PC-3 (cell line): ENCODE measurements at regions not wholly inside any gene's neighbourhood (a gene's known extent, or its start where the extent isn't known, plus 50 kb on each side); places are given as distances from the start of the nearest gene placed in this dataset.
"Not testable (repeated sequence)": the region's sequence is repeated elsewhere in the genome, so short reads cannot be mapped to it uniquely, and the experiment has no call there.

Experiments
- ATAC-seq: fragments of 200-7000 bp; cut with Tn5 transposase; 2 replicates; pipeline ENCODE4 v1.9.1; 2020; ENCODE audit warnings: mild to moderate bottlenecking, moderate library complexity
- BruUV-seq: library from RNA; stranded (reverse); fragments of 400-500 nt; replicated peaks from 2 replicates; lab custom pipeline; 2021; lab: Mats Ljungman, UMichigan
- CTCF ChIA-PET: fragments of 300-600 bp; sonication (Branson Sonifier 250); formaldehyde crosslinking; loops from one replicate; lab custom pipeline; 2022; ENCODE audit warnings: antibody characterized with exemption; lab: Charles Lee
- POLR2A ChIA-PET: fragments of 300-600 bp; sonication (Branson Sonifier 250); formaldehyde crosslinking; loops from one replicate; lab custom pipeline; 2022; ENCODE audit warnings: antibody characterized with exemption; ENCODE audit not compliant: unreplicated experiment; lab: Charles Lee
- DNase-seq: peaks from one replicate; pipeline ENCODE4 v3.0.0-alpha.2; 2015
- H2AFZ ChIP-seq: fragments of 300-600 bp; sonication (generic); 2 replicates; pipeline ENCODE4 v1.6.0; 2016; ENCODE audit warnings: antibody characterized with exemption, low read length
- H3F3A ChIP-seq: fragments of 300-600 bp; sonication (generic); one replicate; pipeline ENCODE4 v1.6.0; 2017; ENCODE audit warnings: antibody characterized with exemption, low read length, control low read depth, mild to moderate bottlenecking; ENCODE audit not compliant: unreplicated experiment
- H3K27ac ChIP-seq: fragments of 300-600 bp; sonication (generic); 2 replicates; pipeline ENCODE4 v1.5.1; 2016; ENCODE audit warnings: mild to moderate bottlenecking, low read length
- H3K27me3 ChIP-seq: fragments of 300-600 bp; sonication (generic); 2 replicates; pipeline ENCODE4 v1.6.1; 2016; ENCODE audit warnings: low read length, mixed read lengths
- H3K36me3 ChIP-seq: fragments of 300-600 bp; sonication (generic); 2 replicates; pipeline ENCODE4 v1.6.1; 2016; ENCODE audit warnings: low read depth, mixed run types, low read length, mixed read lengths
- H3K4me1 ChIP-seq: fragments of 300-600 bp; sonication (generic); 2 replicates; pipeline ENCODE4 v1.5.1; 2016; ENCODE audit warnings: low read length; ENCODE audit not compliant: insufficient read depth
- H3K4me2 ChIP-seq: fragments of 300-600 bp; sonication (generic); 2 replicates; pipeline ENCODE4 v1.6.0; 2016; ENCODE audit warnings: low read length
- H3K4me3 ChIP-seq: fragments of 300-600 bp; sonication (generic); 2 replicates; pipeline ENCODE4 v1.5.1; 2016; ENCODE audit warnings: mild to moderate bottlenecking, low read length, mixed read lengths
- H3K79me2 ChIP-seq: fragments of 300-600 bp; sonication (generic); 2 replicates; pipeline ENCODE4 v1.6.1; 2017; ENCODE audit warnings: low read length, mixed read lengths
- H3K9ac ChIP-seq: fragments of 300-600 bp; sonication (generic); 2 replicates; pipeline ENCODE4 v1.6.0; 2016; ENCODE audit warnings: mild to moderate bottlenecking, low read length
- H3K9me2 ChIP-seq: fragments of 300-600 bp; sonication (generic); replicated peaks from 2 replicates; pipeline ENCODE4 v1.6.1; 2016; ENCODE audit warnings: mixed run types, low read length, mixed read lengths
- H3K9me3 ChIP-seq: fragments of 300-600 bp; sonication (generic); 2 replicates; pipeline ENCODE4 v1.6.1; 2016; ENCODE audit warnings: low read length, mixed read lengths
- H4K20me1 ChIP-seq: fragments of 300-600 bp; sonication (generic); 2 replicates; pipeline ENCODE4 v1.6.1; 2016; ENCODE audit warnings: low read length, mixed read lengths
- EZH2 ChIP-seq: fragments of 300-600 bp; sonication (generic); IDR thresholded peaks from one replicate; pipeline ENCODE4 v1.6.1; 2017; ENCODE audit warnings: antibody characterized with exemption, mild to moderate bottlenecking, low read length; ENCODE audit not compliant: unreplicated experiment
- EZH2phosphoT487 ChIP-seq: fragments of 300-600 bp; sonication (generic); IDR thresholded peaks from 2 replicates; pipeline ENCODE4 v1.6.1; 2018; ENCODE audit warnings: mild to moderate bottlenecking, antibody characterized with exemption, low read length, borderline replicate concordance
- intact Hi-C: fragments of 100-400 bp; cut with micrococcal nuclease; formaldehyde crosslinking; loops from 2 replicates; pipeline ENCODE4 v1.9.0; 2023
- TF ChIP-seq, protein P1 (sequence below): fragments of 300-600 bp; sonication (generic); conservative IDR thresholded peaks from 2 replicates; pipeline ENCODE4 v1.5.1; 2017; ENCODE audit warnings: antibody characterized with exemption, low read depth, mild to moderate bottlenecking, low read length

DNA sequence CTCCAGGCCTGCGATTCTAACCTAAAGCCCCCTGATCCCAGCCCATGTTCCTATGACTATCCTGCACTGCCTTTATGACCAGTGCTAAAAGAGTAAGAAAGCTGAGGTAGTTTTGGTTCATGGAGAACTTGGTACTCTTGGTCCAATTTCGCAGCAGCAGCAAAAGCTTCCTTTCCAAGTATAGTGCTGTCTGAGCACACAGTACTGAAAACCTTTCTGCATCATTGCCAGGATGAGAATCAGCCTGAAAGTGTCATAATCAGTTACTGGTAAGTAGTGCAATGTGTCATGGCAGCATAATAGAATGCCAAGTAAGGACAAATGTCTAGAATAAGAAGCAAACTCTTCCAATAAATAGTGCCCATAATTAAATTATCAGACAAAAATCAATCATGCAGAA, 889.6 kb upstream of the ADGRL4 start:
- ATAC-seq (no peak), DNase-seq (no peak)
- BruUV-seq, result no TSS peak
- H3K36me3 ChIP-seq, result no peaks in the 10 kb centered on the region
- H2AFZ ChIP-seq, result no peak overlapping the region
- ChIA-PET POLR2A (no interaction called here), CTCF (no interaction called here)
- no peaks in the 10 kb centered on the region for H3K27me3 ChIP-seq
- intact Hi-C loops, result no loop called here
- no peak overlapping the region for H3K9ac ChIP-seq
- no peak for TF ChIP-seq EZH2phosphoT487
- TF ChIP-seq, protein P1, sequence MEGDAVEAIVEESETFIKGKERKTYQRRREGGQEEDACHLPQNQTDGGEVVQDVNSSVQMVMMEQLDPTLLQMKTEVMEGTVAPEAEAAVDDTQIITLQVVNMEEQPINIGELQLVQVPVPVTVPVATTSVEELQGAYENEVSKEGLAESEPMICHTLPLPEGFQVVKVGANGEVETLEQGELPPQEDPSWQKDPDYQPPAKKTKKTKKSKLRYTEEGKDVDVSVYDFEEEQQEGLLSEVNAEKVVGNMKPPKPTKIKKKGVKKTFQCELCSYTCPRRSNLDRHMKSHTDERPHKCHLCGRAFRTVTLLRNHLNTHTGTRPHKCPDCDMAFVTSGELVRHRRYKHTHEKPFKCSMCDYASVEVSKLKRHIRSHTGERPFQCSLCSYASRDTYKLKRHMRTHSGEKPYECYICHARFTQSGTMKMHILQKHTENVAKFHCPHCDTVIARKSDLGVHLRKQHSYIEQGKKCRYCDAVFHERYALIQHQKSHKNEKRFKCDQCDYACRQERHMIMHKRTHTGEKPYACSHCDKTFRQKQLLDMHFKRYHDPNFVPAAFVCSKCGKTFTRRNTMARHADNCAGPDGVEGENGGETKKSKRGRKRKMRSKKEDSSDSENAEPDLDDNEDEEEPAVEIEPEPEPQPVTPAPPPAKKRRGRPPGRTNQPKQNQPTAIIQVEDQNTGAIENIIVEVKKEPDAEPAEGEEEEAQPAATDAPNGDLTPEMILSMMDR, result no peak
- no peak for TF ChIP-seq EZH2
- H3K79me2 ChIP-seq, result no peaks in the 10 kb centered on the region
- no peaks in the 10 kb centered on the region for H4K20me1 ChIP-seq
- no peak overlapping the region for H3K27ac ChIP-seq
- no peaks in the 10 kb centered on the region for H3K9me2 ChIP-seq
- H3K4me2 ChIP-seq, result no peak overlapping the region
- H3K4me1 ChIP-seq, result peaks cover 5% of the 10 kb centered on the region; the same call in 1 of the 2 replicates
- no peak overlapping the region for H3K4me3 ChIP-seq
- H3F3A ChIP-seq, result no peaks in the 10 kb centered on the region
- no peaks in the 10 kb centered on the region for H3K9me3 ChIP-seq

DNA sequence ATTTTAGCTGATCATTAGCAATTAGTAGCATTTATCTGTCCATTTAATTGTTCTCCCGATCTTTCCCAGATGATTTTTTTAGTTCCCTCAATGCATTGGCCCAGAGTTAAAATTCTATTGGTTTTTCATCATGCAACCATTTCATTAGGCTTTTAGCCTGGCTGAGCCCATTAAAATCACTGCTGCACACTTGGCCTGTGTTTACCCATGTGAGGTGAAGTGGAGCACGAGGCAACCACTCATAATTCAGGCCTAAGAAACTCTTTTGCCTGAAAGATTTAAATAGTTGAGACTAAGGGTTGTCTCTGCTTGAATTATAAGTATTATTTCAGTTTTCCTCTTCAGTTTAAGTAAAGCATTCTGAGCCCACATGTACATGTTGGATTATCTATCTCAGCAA, 889.0 kb upstream of the ADGRL4 start:
- Histone ChIP-seq H2AFZ (no peak overlapping the region), H3K27ac (no peak overlapping the region), H3K4me2 (no peak overlapping the region), H3K79me2 (no peaks in the 10 kb centered on the region), H3K27me3 (no peaks in the 10 kb centered on the region), H3K9me3 (no peaks in the 10 kb centered on the region), H3K9ac (no peak overlapping the region), H3K36me3 (no peaks in the 10 kb centered on the region), H3K4me3 (no peak overlapping the region), H3F3A (no peaks in the 10 kb centered on the region), H3K9me2 (no peaks in the 10 kb centered on the region), H3K4me1 (peaks cover 5% of the 10 kb centered on the region; the same call in 1 of the 2 replicates), H4K20me1 (no peaks in the 10 kb centered on the region)
- ChIA-PET POLR2A (no interaction called here), CTCF (no interaction called here)
- no peak for ATAC-seq
- no peak for TF ChIP-seq EZH2
- no peak for TF ChIP-seq EZH2phosphoT487
- TF ChIP-seq, protein P1, result no peak
- no TSS peak for BruUV-seq
- intact Hi-C loops, result no loop called here
- no peak for DNase-seq

DNA sequence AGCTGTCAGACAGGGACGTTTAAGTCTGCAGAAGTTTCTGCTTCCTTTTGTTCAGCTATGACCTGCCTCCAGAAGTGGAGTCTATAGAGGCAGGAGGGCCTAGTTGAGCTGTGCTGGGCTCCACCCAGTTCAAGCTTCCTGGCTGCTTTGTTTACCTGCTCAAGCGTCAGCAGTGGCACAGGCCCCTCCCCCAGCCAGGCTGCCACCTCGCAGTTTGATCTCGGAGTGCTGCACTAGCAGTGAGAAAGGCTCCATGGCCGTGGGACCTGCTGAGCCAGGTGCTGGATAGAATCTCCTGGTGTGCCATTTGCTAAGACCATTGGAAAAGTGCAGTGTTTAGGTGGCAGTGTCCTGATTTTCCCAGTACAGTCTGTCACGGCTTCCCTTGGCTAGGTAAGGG, 887.6 kb upstream of the ADGRL4 start:
- H3K9me2 ChIP-seq, H3K27ac ChIP-seq, H3K4me2 ChIP-seq, H4K20me1 ChIP-seq, BruUV-seq, DNase-seq, H3K4me3 ChIP-seq, H3K9me3 ChIP-seq, H3K4me1 ChIP-seq, ATAC-seq, POLR2A ChIA-PET, CTCF ChIA-PET, H3K9ac ChIP-seq, H3K79me2 ChIP-seq, H3F3A ChIP-seq, intact Hi-C loops, H2AFZ ChIP-seq, H3K27me3 ChIP-seq, H3K36me3 ChIP-seq: not testable (repeated sequence)
